Nephron progenitor cell (in vitro differentiated cells): ENCODE measurements at regions not wholly inside any gene's neighbourhood (a gene's known extent, or its start where the extent isn't known, plus 50 kb on each side); places are given as distances from the start of the nearest gene placed in this dataset.

Source experiments
- DNase-seq: peaks from one replicate; pipeline ENCODE4 v3.0.0; 2021
- H3K27ac Mint-ChIP-seq: 2 replicates; pipeline ENCODE4 v1.8.0; 2021; ENCODE audit warnings: mild to moderate bottlenecking, moderate library complexity, mixed read lengths
- H3K27me3 Mint-ChIP-seq: 2 replicates; pipeline ENCODE4 v1.8.0; 2021; ENCODE audit warnings: mild to moderate bottlenecking, low read depth, mixed read lengths; ENCODE audit not compliant: poor library complexity
- H3K36me3 Mint-ChIP-seq: 2 replicates; pipeline ENCODE4 v1.8.0; 2021; ENCODE audit warnings: low read depth, mixed read lengths
- H3K4me1 Mint-ChIP-seq: 2 replicates; pipeline ENCODE4 v1.8.0; 2021; ENCODE audit warnings: mixed read lengths
- H3K4me3 Mint-ChIP-seq: 2 replicates; pipeline ENCODE4 v1.8.0; 2021; ENCODE audit warnings: mild to moderate bottlenecking, moderate library complexity, mixed read lengths
- H3K9me3 Mint-ChIP-seq: 2 replicates; pipeline ENCODE4 v1.8.0; 2021; ENCODE audit warnings: mild to moderate bottlenecking, moderate library complexity, mixed read lengths
- CTCF ChIP-seq: fragments of 200-600 bp; sonication (generic); IDR thresholded peaks from 2 replicates; pipeline ENCODE4 v1.5.0; 2021; ENCODE audit warnings: antibody characterized with exemption

- H3K27ac Mint-ChIP-seq = no peak overlapping the region
- peaks cover 30% of the 10 kb centered on the region for H3K9me3 Mint-ChIP-seq
- TF ChIP-seq CTCF = no peak
- H3K36me3 Mint-ChIP-seq = no peaks in the 10 kb centered on the region
- H3K4me3 Mint-ChIP-seq = no peak overlapping the region
- peaks cover 21% of the 10 kb centered on the region for H3K27me3 Mint-ChIP-seq
- DNase-seq = no peak
- H3K4me1 Mint-ChIP-seq = peaks cover 4% of the 10 kb centered on the region
Observed at GRCh38 chr1:30149226-30149625, 574.2 kb downstream of the MATN1 start.

- Mint-ChIP-seq H3K27ac (no peak overlapping the region), H3K4me1 (peaks cover 4% of the 10 kb centered on the region), H3K27me3 (peaks cover 24% of the 10 kb centered on the region), H3K36me3 (no peaks in the 10 kb centered on the region), H3K4me3 (no peak overlapping the region), H3K9me3 (peaks cover 34% of the 10 kb centered on the region)
- TF ChIP-seq CTCF = no peak
- DNase-seq = no peak
Observed at GRCh38 chr1:30148676-30149075, 574.7 kb downstream of the MATN1 start.

- DNase-seq = no peak
- no peak for TF ChIP-seq CTCF
- Mint-ChIP-seq H3K4me3 (no peak overlapping the region), H3K9me3 (peaks cover 39% of the 10 kb centered on the region), H3K27me3 (peaks cover 20% of the 10 kb centered on the region), H3K27ac (no peak overlapping the region), H3K4me1 (peaks cover 4% of the 10 kb centered on the region), H3K36me3 (no peaks in the 10 kb centered on the region)
Observed at GRCh38 chr1:30147188-30147587, 576.2 kb downstream of the MATN1 start.

GRCh38 chr1:30146448-30146847, 576.9 kb downstream of the MATN1 start:
- Mint-ChIP-seq H3K27ac (no peak overlapping the region), H3K36me3 (no peaks in the 10 kb centered on the region), H3K4me3 (no peak overlapping the region), H3K4me1 (peaks cover 4% of the 10 kb centered on the region), H3K9me3 (peaks cover 36% of the 10 kb centered on the region), H3K27me3 (peaks cover 20% of the 10 kb centered on the region)
- TF ChIP-seq CTCF = no peak
- no peak for DNase-seq

GRCh38 chr1:30145723-30146303, 577.6 kb downstream of the MATN1 start:
- no peaks in the 10 kb centered on the region for H3K36me3 Mint-ChIP-seq
- H3K4me1 Mint-ChIP-seq = peaks cover 4% of the 10 kb centered on the region
- peaks cover 20% of the 10 kb centered on the region for H3K27me3 Mint-ChIP-seq
- H3K27ac Mint-ChIP-seq = no peak overlapping the region
- no peak for TF ChIP-seq CTCF
- H3K9me3 Mint-ChIP-seq = peaks cover 30% of the 10 kb centered on the region
- no peak overlapping the region for H3K4me3 Mint-ChIP-seq
- DNase-seq = no peak

- TF ChIP-seq CTCF = no peak
- no peak overlapping the region for H3K4me3 Mint-ChIP-seq
- H3K27me3 Mint-ChIP-seq = peaks cover 20% of the 10 kb centered on the region
- H3K36me3 Mint-ChIP-seq = no peaks in the 10 kb centered on the region
- peaks cover 4% of the 10 kb centered on the region for H3K4me1 Mint-ChIP-seq
- DNase-seq = no peak
- H3K9me3 Mint-ChIP-seq = peaks cover 23% of the 10 kb centered on the region
- H3K27ac Mint-ChIP-seq = no peak overlapping the region
Observed at GRCh38 chr1:30144831-30145230, 578.6 kb downstream of the MATN1 start.
